ENCODE measurements at regions not wholly inside any gene's neighbourhood (a gene's known extent, or its start where the extent isn't known, plus 50 kb on each side); places are given as distances from the start of the nearest gene placed in this dataset.

DNA sequence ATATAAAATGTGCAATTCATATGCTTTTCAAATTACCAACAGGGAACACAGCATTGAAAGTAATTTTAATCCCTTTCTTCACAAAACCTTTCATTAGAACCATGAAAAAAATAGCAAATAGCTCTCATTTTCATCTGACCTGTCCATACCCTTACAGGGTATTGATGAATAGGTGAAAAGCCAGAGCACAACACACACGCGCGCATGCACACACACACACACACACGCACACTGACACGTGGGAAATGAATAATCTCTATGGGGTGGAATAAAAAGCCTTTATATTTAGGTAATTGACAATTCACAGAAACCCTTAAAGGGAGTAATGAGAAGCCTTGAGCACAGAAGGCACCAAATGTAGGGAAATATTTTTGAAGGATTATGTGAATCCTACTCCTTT, 76.2 kb upstream of the POU2AF2 start:
- TF ChIP-seq, protein P1, sequence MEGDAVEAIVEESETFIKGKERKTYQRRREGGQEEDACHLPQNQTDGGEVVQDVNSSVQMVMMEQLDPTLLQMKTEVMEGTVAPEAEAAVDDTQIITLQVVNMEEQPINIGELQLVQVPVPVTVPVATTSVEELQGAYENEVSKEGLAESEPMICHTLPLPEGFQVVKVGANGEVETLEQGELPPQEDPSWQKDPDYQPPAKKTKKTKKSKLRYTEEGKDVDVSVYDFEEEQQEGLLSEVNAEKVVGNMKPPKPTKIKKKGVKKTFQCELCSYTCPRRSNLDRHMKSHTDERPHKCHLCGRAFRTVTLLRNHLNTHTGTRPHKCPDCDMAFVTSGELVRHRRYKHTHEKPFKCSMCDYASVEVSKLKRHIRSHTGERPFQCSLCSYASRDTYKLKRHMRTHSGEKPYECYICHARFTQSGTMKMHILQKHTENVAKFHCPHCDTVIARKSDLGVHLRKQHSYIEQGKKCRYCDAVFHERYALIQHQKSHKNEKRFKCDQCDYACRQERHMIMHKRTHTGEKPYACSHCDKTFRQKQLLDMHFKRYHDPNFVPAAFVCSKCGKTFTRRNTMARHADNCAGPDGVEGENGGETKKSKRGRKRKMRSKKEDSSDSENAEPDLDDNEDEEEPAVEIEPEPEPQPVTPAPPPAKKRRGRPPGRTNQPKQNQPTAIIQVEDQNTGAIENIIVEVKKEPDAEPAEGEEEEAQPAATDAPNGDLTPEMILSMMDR (IDR thresholded peaks at IDR 0.05; ENCODE audit: insufficient read depth, low read depth, low read length, missing control alignments): no peak
- DNase-seq (ENCODE audit: low read depth): no peak
- H3K4me3 ChIP-seq (ENCODE audit: low read length): no peak overlapping the region

DNA sequence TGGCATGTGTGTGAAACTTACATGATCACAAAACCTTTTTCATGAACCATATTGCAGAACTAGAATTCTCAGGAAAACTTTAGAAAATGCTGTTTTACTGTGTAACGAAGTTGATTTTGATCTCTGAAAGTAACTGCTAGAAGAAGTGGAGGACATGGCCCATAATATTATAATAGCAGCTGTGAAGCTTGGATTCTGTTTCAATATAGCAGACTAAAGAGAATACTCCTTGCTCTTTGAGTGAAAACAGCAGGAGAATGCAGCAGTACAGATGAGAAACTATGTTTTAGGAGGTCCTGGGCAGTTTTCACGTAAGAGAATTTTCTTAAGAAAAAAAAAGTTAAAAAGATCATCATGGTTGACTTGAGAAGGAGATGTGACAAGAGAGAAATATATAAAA, 76.7 kb upstream of the POU2AF2 start:
- no peak overlapping the region for H3K4me3 ChIP-seq (ENCODE audit: low read length)
- no peak for DNase-seq (ENCODE audit: low read depth)
- TF ChIP-seq, protein P1 (IDR thresholded peaks at IDR 0.05; ENCODE audit: insufficient read depth, low read depth, low read length, missing control alignments): no peak

DNA sequence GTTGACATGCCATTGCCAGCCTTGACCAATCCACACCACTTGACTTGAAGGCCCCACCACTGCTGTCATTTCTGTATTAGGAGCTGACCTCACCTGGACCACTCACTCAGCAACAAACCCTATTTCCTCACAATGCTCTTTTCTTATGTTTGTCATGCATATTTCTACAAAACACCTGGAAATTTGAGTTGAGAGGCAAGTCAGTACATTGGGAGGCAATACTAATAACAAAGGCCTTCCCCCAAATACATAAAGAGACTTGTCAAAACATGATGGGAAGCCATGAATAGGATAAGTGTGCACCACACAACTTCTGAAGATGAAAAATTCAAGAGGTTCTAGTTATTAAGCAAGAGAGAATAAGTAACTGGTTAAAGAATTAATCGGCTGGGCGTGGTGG, 77.9 kb upstream of the POU2AF2 start:
- peak; percentile 50 for DNase-seq (ENCODE audit: low read depth)
- TF ChIP-seq, protein P1 (IDR thresholded peaks at IDR 0.05; ENCODE audit: insufficient read depth, low read depth, low read length, missing control alignments): no peak
- H3K4me3 ChIP-seq (ENCODE audit: low read length): no peak overlapping the region

DNA sequence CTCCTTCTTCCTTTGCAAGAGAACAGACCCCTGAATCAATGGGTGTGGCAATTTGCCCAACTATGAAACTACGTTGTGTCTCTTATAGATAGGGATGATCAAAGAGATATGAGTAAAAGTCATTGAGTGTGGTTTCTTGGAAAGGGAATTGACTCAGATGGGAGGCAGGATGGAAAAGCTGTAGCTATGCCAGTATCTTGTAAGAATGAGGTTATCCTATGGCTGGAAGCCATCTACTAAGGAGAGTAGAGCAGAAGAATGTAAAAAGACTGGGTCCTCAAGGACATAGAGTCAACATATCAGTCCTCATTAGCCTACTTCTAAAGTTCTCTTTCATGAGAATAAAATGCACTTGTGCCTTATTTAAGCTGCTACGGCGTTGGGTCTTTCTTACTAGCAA, 78.9 kb upstream of the POU2AF2 start:
- TF ChIP-seq, protein P1 (IDR thresholded peaks at IDR 0.05; ENCODE audit: insufficient read depth, low read depth, low read length, missing control alignments): no peak
- no peak for DNase-seq (ENCODE audit: low read depth)
- H3K4me3 ChIP-seq (ENCODE audit: low read length): no peak overlapping the region

DNA sequence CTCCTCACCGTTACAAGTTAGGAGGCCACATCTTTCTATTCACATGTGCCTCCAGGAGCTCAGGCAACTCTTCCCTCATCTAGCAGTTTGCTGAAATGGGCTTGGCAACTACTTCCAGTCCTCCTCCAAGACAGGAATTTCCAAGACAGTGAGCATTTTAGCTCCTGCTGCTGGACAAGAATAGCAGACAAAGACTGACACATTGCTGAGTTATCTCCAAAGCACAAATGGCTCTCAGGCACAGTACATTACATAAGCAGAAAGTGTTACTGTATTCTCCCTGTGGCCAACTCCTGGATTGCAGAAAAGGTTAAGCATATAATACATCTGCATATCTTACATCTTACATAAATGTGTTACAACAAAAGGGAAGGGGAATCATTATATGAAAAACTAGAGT, 83.2 kb upstream of the POU2AF2 start:
- TF ChIP-seq, protein P1 (IDR thresholded peaks at IDR 0.05; ENCODE audit: insufficient read depth, low read depth, low read length, missing control alignments): no peak
- DNase-seq (ENCODE audit: low read depth): peak; percentile 61

DNA sequence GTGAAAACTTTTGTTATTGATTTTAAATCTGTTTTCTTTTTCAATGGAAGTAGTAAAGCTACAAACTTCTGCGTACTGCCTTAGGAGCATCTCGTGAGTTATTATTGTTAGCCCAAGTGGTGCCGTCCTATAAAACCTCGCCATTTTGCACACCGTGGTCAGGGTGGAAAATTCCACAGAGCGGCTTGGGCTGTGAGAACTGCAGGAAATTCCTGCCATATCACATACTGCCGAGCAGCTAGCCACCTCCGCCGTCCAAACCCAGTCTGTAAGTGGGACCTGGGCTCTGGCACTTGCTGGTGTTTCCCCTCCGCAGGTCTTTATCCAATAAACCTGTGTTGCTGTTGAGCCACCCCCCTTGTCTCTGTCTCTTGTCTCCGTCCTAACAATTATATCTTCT, 88.0 kb upstream of the POU2AF2 start:
- no peak overlapping the region for H3K4me3 ChIP-seq (ENCODE audit: low read length)
- DNase-seq (ENCODE audit: low read depth): no peak
- TF ChIP-seq, protein P1 (IDR thresholded peaks at IDR 0.05; ENCODE audit: insufficient read depth, low read depth, low read length, missing control alignments): no peak

More for the DNA sequence above, 83.2 kb upstream of the POU2AF2 start:
- no peak overlapping the region for H3K4me3 ChIP-seq (ENCODE audit: low read length)

DNA sequence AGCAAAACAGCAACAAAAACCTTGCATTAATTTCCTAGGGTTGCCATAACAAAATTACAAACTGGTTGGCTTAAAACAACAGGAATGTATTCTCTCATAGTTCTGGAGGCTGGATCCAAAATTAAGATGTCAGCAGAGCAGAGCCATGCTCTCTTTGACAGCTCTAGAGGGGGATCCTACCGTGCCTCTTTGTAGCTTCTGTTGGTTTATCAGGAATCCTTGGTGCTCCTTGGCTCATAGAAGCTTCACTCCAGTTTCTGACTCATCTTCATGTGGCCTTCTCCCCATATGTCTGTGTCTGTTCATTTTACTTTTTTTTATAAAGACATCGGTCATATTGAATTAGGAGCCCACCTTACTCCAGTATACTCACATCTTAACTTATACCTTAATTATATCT, 90.5 kb upstream of the POU2AF2 start:
- TF ChIP-seq, protein P1 (IDR thresholded peaks at IDR 0.05; ENCODE audit: insufficient read depth, low read depth, low read length, missing control alignments): no peak
- no peak for DNase-seq (ENCODE audit: low read depth)
- no peak overlapping the region for H3K4me3 ChIP-seq (ENCODE audit: low read length)
